Mesenchymal stem cell (in vitro differentiated cells and primary cell): ENCODE measurements at regions not wholly inside any gene's neighbourhood (a gene's known extent, or its start where the extent isn't known, plus 50 kb on each side); places are given as distances from the start of the nearest gene placed in this dataset.

Source experiments
- DNase-seq: peaks from one replicate; pipeline ENCODE4 v3.0.0-alpha.2; 2013
- H2AFZ ChIP-seq: one replicate; pipeline ENCODE4 v1.6.1; 2013; ENCODE audit warnings: low read depth, mild to moderate bottlenecking, control low read depth, inconsistent platforms, low read length, moderate library complexity
- H2AK5ac ChIP-seq: 2 replicates; pipeline ENCODE4 v1.6.1; 2013; ENCODE audit warnings: low read length, moderate library complexity, mild to moderate bottlenecking, inconsistent platforms; ENCODE audit not compliant: severe bottlenecking
- H2BK120ac ChIP-seq: one replicate; pipeline ENCODE4 v1.6.1; 2013; ENCODE audit warnings: low read depth, mild to moderate bottlenecking, inconsistent platforms, low read length, moderate library complexity
- H2BK12ac ChIP-seq, 2 experiments: one replicate each; pipeline ENCODE4 v1.6.1; 2013; ENCODE audit warnings: inconsistent platforms in 2 of 2, low read length in 2 of 2, mild to moderate bottlenecking in 2 of 2, moderate library complexity in 2 of 2, control low read depth in 1 of 2
- H2BK15ac ChIP-seq: one replicate; pipeline ENCODE4 v1.6.1; 2013; ENCODE audit warnings: mild to moderate bottlenecking, low read depth, inconsistent platforms; ENCODE audit not compliant: poor library complexity, severe bottlenecking
- H2BK5ac ChIP-seq: 2 replicates; pipeline ENCODE4 v1.6.1; 2013; ENCODE audit warnings: low read depth, mild to moderate bottlenecking, low read length, control low read depth, inconsistent platforms; ENCODE audit not compliant: poor library complexity, severe bottlenecking
- H3K14ac ChIP-seq, 2 experiments: one replicate each; pipeline ENCODE4 v1.6.1; 2013; ENCODE audit warnings: inconsistent platforms in 2 of 2, low read length in 2 of 2, control low read depth in 1 of 2, mild to moderate bottlenecking in 1 of 2, moderate library complexity in 1 of 2
- H3K18ac ChIP-seq, 2 experiments: one replicate each; pipeline ENCODE4 v1.6.1; 2013; ENCODE audit warnings: inconsistent platforms in 2 of 2, low read length in 2 of 2, control low read depth in 1 of 2, low read depth in 1 of 2, mild to moderate bottlenecking in 1 of 2
- H3K23ac ChIP-seq, 2 experiments: one replicate each; pipeline ENCODE4 v1.6.1; 2013; ENCODE audit warnings: inconsistent platforms in 2 of 2, low read length in 2 of 2, mild to moderate bottlenecking in 2 of 2, moderate library complexity in 2 of 2, control low read depth in 1 of 2
- H3K27ac ChIP-seq: 2 replicates; pipeline ENCODE4 v1.5.1; 2013; ENCODE audit warnings: mild to moderate bottlenecking, moderate library complexity, low read length, control low read depth, inconsistent platforms; ENCODE audit not compliant: poor library complexity, severe bottlenecking
- H3K27me3 ChIP-seq, 2 experiments: 2 replicates each; pipeline versions ENCODE4 v1.6.1 to v1.7.0; 2013; ENCODE audit warnings: low read length in 2 of 2, mild to moderate bottlenecking in 2 of 2, moderate library complexity in 2 of 2, control low read depth in 1 of 2, inconsistent platforms in 1 of 2; ENCODE audit not compliant: control insufficient read depth in 1 of 2, insufficient read depth in 1 of 2
- H3K36me3 ChIP-seq, 2 experiments: 2 replicates each; pipeline versions ENCODE4 v1.6.1 to v1.7.0; 2013; ENCODE audit warnings: low read length in 2 of 2, control low read depth in 1 of 2, inconsistent platforms in 1 of 2, low read depth in 1 of 2, mild to moderate bottlenecking in 1 of 2; ENCODE audit not compliant: insufficient read depth in 2 of 2, control insufficient read depth in 1 of 2
- H3K4ac ChIP-seq, 2 experiments: one replicate each; pipeline ENCODE4 v1.6.1; 2013; ENCODE audit warnings: inconsistent platforms in 2 of 2, low read length in 2 of 2, mild to moderate bottlenecking in 2 of 2, moderate library complexity in 2 of 2, control low read depth in 1 of 2, low read depth in 1 of 2
- H3K4me1 ChIP-seq: 2 replicates; pipeline ENCODE4 v1.6.1; 2013; ENCODE audit warnings: low read depth, low read length, control low read depth; ENCODE audit not compliant: control insufficient read depth, insufficient read depth
- H3K4me2 ChIP-seq: 2 replicates; pipeline ENCODE4 v1.6.1; 2013; ENCODE audit warnings: low read length, mild to moderate bottlenecking, inconsistent platforms; ENCODE audit not compliant: poor library complexity, severe bottlenecking
- H3K4me3 ChIP-seq, 2 experiments: 2 replicates each; pipeline versions ENCODE4 v1.5.1 to v1.7.0; 2013; ENCODE audit warnings: low read length in 2 of 2, mild to moderate bottlenecking in 2 of 2, control low read depth in 1 of 2, low read depth in 1 of 2; ENCODE audit not compliant: insufficient read depth in 1 of 2
- H3K79me1 ChIP-seq: replicated peaks from 2 replicates; pipeline ENCODE4 v1.6.1; 2013; ENCODE audit warnings: mild to moderate bottlenecking, control low read depth, low read length, inconsistent platforms; ENCODE audit not compliant: poor library complexity, severe bottlenecking
- H3K9ac ChIP-seq: 2 replicates; pipeline ENCODE4 v1.7.0; 2013; ENCODE audit warnings: mild to moderate bottlenecking, low read length, moderate library complexity
- H3K9me3 ChIP-seq: 2 replicates; pipeline ENCODE4 v1.7.0; 2013; ENCODE audit warnings: mild to moderate bottlenecking, low read length; ENCODE audit not compliant: control insufficient read depth
- H4K8ac ChIP-seq: one replicate; pipeline ENCODE4 v1.6.1; 2013; ENCODE audit warnings: inconsistent platforms, mild to moderate bottlenecking, low read length, moderate library complexity
- H4K91ac ChIP-seq: one replicate; pipeline ENCODE4 v1.6.1; 2013; ENCODE audit warnings: mild to moderate bottlenecking, low read length, inconsistent platforms
- WGBS: methylation state at CpG from one replicate; pipeline ENCODE4 v1.1.7; 2013; ENCODE audit warnings: mixed read lengths; 5-methylcytosine and 5-hydroxymethylcytosine counted together

GRCh38 chr1:2861143-2861987, 59.9 kb upstream of the TTC34 start:
- 74% methylated on average over 19 of the region's 19 CpGs for WGBS

GRCh38 chr1:2861988-2862813, 60.7 kb upstream of the TTC34 start:
- Histone ChIP-seq H3K18ac (no peak overlapping the region), H2BK5ac (no peak overlapping the region), H3K4me2 (no peak overlapping the region), H3K36me3 (no peaks in the 10 kb centered on the region), H2BK15ac (no peak overlapping the region), H4K91ac (no peak overlapping the region), H2BK12ac (no peak overlapping the region), H3K4ac (no peak overlapping the region), H4K8ac (no peak overlapping the region), H3K23ac (no peak overlapping the region), H3K4me3 (no peak overlapping the region), H3K9me3 (no peaks in the 10 kb centered on the region), H3K9ac (no peak overlapping the region), H2BK120ac (no peak overlapping the region), H3K79me1 (no peaks in the 10 kb centered on the region), H3K27ac (no peak overlapping the region), H3K27me3 (peaks cover 0 to 13% of the 10 kb centered on the region in 2 experiments), H3K14ac (no peak overlapping the region), H3K4me1 (no peaks in the 10 kb centered on the region), H2AK5ac (no peak overlapping the region), H2AFZ (no peak overlapping the region)
- WGBS, result 88% methylated on average over 34 of the region's 35 CpGs
- no peak for DNase-seq

More at GRCh38 chr1:2861143-2861987, 59.9 kb upstream of the TTC34 start:
- Histone ChIP-seq H3K9me3 (no peaks in the 10 kb centered on the region), H3K4ac (no peak overlapping the region), H4K8ac (no peak overlapping the region), H3K4me2 (no peak overlapping the region), H3K79me1 (no peaks in the 10 kb centered on the region), H2AK5ac (no peak overlapping the region), H3K14ac (no peak overlapping the region), H3K36me3 (no peaks in the 10 kb centered on the region), H3K9ac (no peak overlapping the region), H2BK15ac (no peak overlapping the region), H3K4me1 (no peaks in the 10 kb centered on the region), H3K18ac (no peak overlapping the region), H3K23ac (no peak overlapping the region), H3K4me3 (no peak overlapping the region), H4K91ac (no peak overlapping the region), H3K27me3 (peaks cover 0 to 21% of the 10 kb centered on the region in 2 experiments), H2BK120ac (no peak overlapping the region), H2AFZ (no peak overlapping the region), H2BK5ac (no peak overlapping the region), H2BK12ac (no peak overlapping the region), H3K27ac (no peak overlapping the region)
- no peak for DNase-seq

GRCh38 chr1:2862814-2863647, 61.5 kb upstream of the TTC34 start:
- peak overlapping the region; percentile 8 for H3K4me2 ChIP-seq
- H2BK5ac ChIP-seq, result no peak overlapping the region
- H3K14ac ChIP-seq, result no peak overlapping the region
- peaks cover 0 to 8% of the 10 kb centered on the region in 2 experiments for H3K27me3 ChIP-seq
- no peak overlapping the region for H3K27ac ChIP-seq
- H2BK12ac ChIP-seq, result no peak overlapping the region
- no peak overlapping the region for H3K4me3 ChIP-seq
- H3K9ac ChIP-seq, result no peak overlapping the region
- H3K23ac ChIP-seq, result no peak overlapping the region
- no peak for DNase-seq
- no peak overlapping the region for H4K8ac ChIP-seq
- no peak overlapping the region for H2BK15ac ChIP-seq
- H3K36me3 ChIP-seq, result no peaks in the 10 kb centered on the region
- H3K9me3 ChIP-seq, result no peaks in the 10 kb centered on the region
- H2AK5ac ChIP-seq, result no peak overlapping the region
- H2BK120ac ChIP-seq, result no peak overlapping the region
- no peaks in the 10 kb centered on the region for H3K79me1 ChIP-seq
- no peak overlapping the region for H3K4ac ChIP-seq
- WGBS, result 75% methylated on average over 20 of the region's 22 CpGs
- no peak overlapping the region for H2AFZ ChIP-seq
- no peaks in the 10 kb centered on the region for H3K4me1 ChIP-seq
- H4K91ac ChIP-seq, result peak overlapping the region; percentile 32
- H3K18ac ChIP-seq, result no peak overlapping the region
